CD4-positive, alpha-beta T cell treated with Interleukin-4 for 4 hours (primary cell): ENCODE measurements at regions not wholly inside any gene's neighbourhood (a gene's known extent, or its start where the extent isn't known, plus 50 kb on each side); places are given as distances from the start of the nearest gene placed in this dataset.
"Not testable (repeated sequence)": the region's sequence is repeated elsewhere in the genome, so short reads cannot be mapped to it uniquely, and the experiment has no call there.

Source experiments
- DNase-seq: peaks from one replicate; pipeline ENCODE4 v3.0.0-alpha.2; 2020

- no peak for DNase-seq
Observed at GRCh38 chr2:121818546-121818945, 63.1 kb downstream of the TSN start.

GRCh38 chr2:121819846-121820245 is 64.4 kb downstream of the TSN start:
- DNase-seq = no peak

GRCh38 chr2:121821476-121822158 is 66.2 kb downstream of the TSN start:
- no peak for DNase-seq

- DNase-seq = no peak
Observed at GRCh38 chr2:121824264-121824663, 68.8 kb downstream of the TSN start.

GRCh38 chr2:121825003-121825950 is 69.8 kb downstream of the TSN start:
- DNase-seq = no peak

GRCh38 chr2:121826036-121826435 is 70.6 kb downstream of the TSN start:
- no peak for DNase-seq

- no peak for DNase-seq
Observed at GRCh38 chr2:121828281-121828731, 72.9 kb downstream of the TSN start.

- no peak for DNase-seq
Observed at GRCh38 chr2:121830809-121831208, 75.4 kb downstream of the TSN start.

- DNase-seq = no peak
Observed at GRCh38 chr2:121831841-121832240, 76.4 kb downstream of the TSN start.

- no peak for DNase-seq
Observed at GRCh38 chr2:121832412-121833357, 77.2 kb downstream of the TSN start.

- no peak for DNase-seq
Observed at GRCh38 chr2:121833358-121833723, 77.9 kb downstream of the TSN start.

GRCh38 chr2:121836611-121837010 is 81.2 kb downstream of the TSN start:
- DNase-seq = no peak

GRCh38 chr2:121837591-121837990 is 82.1 kb downstream of the TSN start:
- DNase-seq = no peak

- no peak for DNase-seq
Observed at GRCh38 chr2:121838551-121838950, 83.1 kb downstream of the TSN start.

- DNase-seq = no peak
Observed at GRCh38 chr2:121839584-121839983, 84.1 kb downstream of the TSN start.

GRCh38 chr2:121849236-121849635 is 93.8 kb downstream of the TSN start:
- DNase-seq = no peak

GRCh38 chr2:121853149-121853548 is 97.7 kb downstream of the TSN start:
- not testable (repeated sequence) for DNase-seq

- no peak for DNase-seq
Observed at GRCh38 chr2:121855510-121855909, 100.1 kb downstream of the TSN start.

GRCh38 chr2:121856360-121856759 is 100.9 kb downstream of the TSN start:
- DNase-seq = no peak

GRCh38 chr2:121858369-121858768 is 102.9 kb downstream of the TSN start:
- no peak for DNase-seq

- no peak for DNase-seq
Observed at GRCh38 chr2:121858847-121859246, 103.4 kb downstream of the TSN start.

- DNase-seq = no peak
Observed at GRCh38 chr2:121860033-121860757, 104.7 kb downstream of the TSN start.
